Keratinocyte (primary cell): ENCODE measurements at regions not wholly inside any gene's neighbourhood (a gene's known extent, or its start where the extent isn't known, plus 50 kb on each side); places are given as distances from the start of the nearest gene placed in this dataset.

Experiments
- DNase-seq: peaks from one replicate; pipeline ENCODE4 v3.0.0-alpha.2; 2011; ENCODE audit warnings: low read depth, missing footprints, low spot score
- FAIRE-seq: peaks from 2 replicates; lab custom pipeline; 2011; peaks lifted over from hg19 to GRCh38; lab: Jason Lieb, UNC
- H2AFZ ChIP-seq: 2 replicates; pipeline ENCODE4 v1.6.0; 2012; ENCODE audit warnings: low read length, control low read depth, inconsistent platforms; ENCODE audit not compliant: control insufficient read depth
- H3K27ac ChIP-seq: 2 replicates; pipeline ENCODE4 v1.5.1; 2011; ENCODE audit warnings: low read length; ENCODE audit not compliant: control insufficient read depth, insufficient read depth
- H3K27me3 ChIP-seq: 3 replicates; pipeline ENCODE4 v1.6.0; 2011; ENCODE audit warnings: low read length; ENCODE audit not compliant: control insufficient read depth, insufficient read depth; ENCODE audit errors: extremely low read depth
- H3K36me3 ChIP-seq, 2 experiments: 2 replicates in 1 of 2; 3 replicates in 1 of 2; pipeline ENCODE4 v1.5.1; 2011; ENCODE audit warnings: low read length in 2 of 2, mild to moderate bottlenecking in 1 of 2; ENCODE audit not compliant: control insufficient read depth in 2 of 2, insufficient read depth in 2 of 2; ENCODE audit errors: extremely low read depth in 1 of 2
- H3K4me1 ChIP-seq: 3 replicates; pipeline ENCODE4 v1.5.1; 2011; ENCODE audit warnings: low read length; ENCODE audit not compliant: control insufficient read depth, insufficient read depth; ENCODE audit errors: extremely low read depth
- H3K4me2 ChIP-seq: 3 replicates; pipeline ENCODE4 v1.6.0; 2011; ENCODE audit warnings: low read depth, low read length; ENCODE audit not compliant: control insufficient read depth, insufficient read depth; ENCODE audit errors: extremely low read depth
- H3K4me3 ChIP-seq, 3 experiments: fragments of 200-600 bp in 1 of 3; sonication (generic) in 1 of 3; 2 replicates in 2 of 3; 3 replicates in 1 of 3; pipeline ENCODE4 v1.5.1; 2011 to 2016; ENCODE audit warnings: low read length in 3 of 3, mild to moderate bottlenecking in 3 of 3, control low read depth in 2 of 3, inconsistent platforms in 1 of 3, low read depth in 1 of 3, mixed read lengths in 1 of 3, mixed run types in 1 of 3, moderate library complexity in 1 of 3; ENCODE audit not compliant: control insufficient read depth in 2 of 3, insufficient read depth in 2 of 3; ENCODE audit errors: extremely low read depth in 1 of 3
- H3K79me2 ChIP-seq: 2 replicates; pipeline ENCODE4 v1.6.0; 2012; ENCODE audit warnings: low read length; ENCODE audit not compliant: control insufficient read depth, insufficient read depth
- H3K9ac ChIP-seq: 3 replicates; pipeline ENCODE4 v1.6.0; 2011; ENCODE audit warnings: low read length; ENCODE audit not compliant: control insufficient read depth, insufficient read depth; ENCODE audit errors: extremely low read depth
- H3K9me1 ChIP-seq: 3 replicates; pipeline ENCODE4 v1.6.0; 2011; ENCODE audit warnings: low read length; ENCODE audit not compliant: control insufficient read depth, insufficient read depth; ENCODE audit errors: extremely low read depth
- H3K9me3 ChIP-seq: 2 replicates; pipeline ENCODE4 v1.5.1; 2012; ENCODE audit warnings: low read depth, low read length; ENCODE audit not compliant: control insufficient read depth
- H4K20me1 ChIP-seq: 3 replicates; pipeline ENCODE4 v1.6.0; 2011; ENCODE audit warnings: low read length; ENCODE audit not compliant: control insufficient read depth, insufficient read depth; ENCODE audit errors: extremely low read depth
- EZH2 ChIP-seq: IDR thresholded peaks from one replicate; pipeline ENCODE4 v1.6.1; 2012; ENCODE audit warnings: inconsistent platforms, mild to moderate bottlenecking, low read length, moderate library complexity
- dilution Hi-C: fragments of 300-500 bp; cut with MboI; formaldehyde crosslinking; loops from one replicate; pipeline ENCODE4 v1.7.0; 2020; ENCODE audit warnings: low sequenced_read_pairs; ENCODE audit not compliant: extremely low pct_ligation_motif_present
- TF ChIP-seq, protein P1 (sequence below), 3 experiments: IDR thresholded peaks in 1 of 3; conservative IDR thresholded peaks in 1 of 3; optimal IDR thresholded peaks in 1 of 3; 2 replicates in 2 of 3; 3 replicates in 1 of 3; pipeline versions ENCODE3 to v1.5.1; 2011; ENCODE audit warnings: low read length in 3 of 3, mild to moderate bottlenecking in 3 of 3, moderate library complexity in 2 of 3, control low read depth in 1 of 3, inconsistent platforms in 1 of 3; ENCODE audit not compliant: insufficient read depth in 2 of 3; ENCODE audit errors: extremely low read depth in 1 of 3

DNA sequence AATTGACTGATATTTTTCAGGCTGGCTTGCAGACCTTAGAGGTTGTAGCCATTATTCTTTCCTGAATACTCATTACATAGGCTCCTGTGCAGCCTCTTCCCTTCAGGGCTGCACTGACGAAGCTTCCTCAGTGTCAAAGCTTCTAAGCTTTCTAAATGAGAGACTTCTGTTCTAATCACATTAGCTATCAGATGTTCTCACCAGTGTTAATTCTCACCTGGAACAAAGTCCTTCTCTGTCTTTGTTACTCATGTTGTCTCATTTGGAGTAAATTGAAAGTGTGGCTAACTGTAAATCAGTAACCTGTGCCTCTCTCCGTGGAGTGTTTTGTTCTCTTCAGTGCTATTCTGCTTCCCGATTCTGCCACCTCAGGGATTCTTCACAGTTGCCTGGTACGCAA is 76.9 kb downstream of the MC4R start:
- H3K9me1 ChIP-seq, result no peaks in the 10 kb centered on the region
- no peak overlapping the region for H2AFZ ChIP-seq
- H3K4me2 ChIP-seq, result no peak overlapping the region
- H3K27me3 ChIP-seq, result no peaks in the 10 kb centered on the region
- FAIRE-seq (no peak), DNase-seq (no peak)
- H3K9ac ChIP-seq, result no peak overlapping the region
- no peaks in the 10 kb centered on the region for H3K36me3 ChIP-seq
- H3K79me2 ChIP-seq, result no peaks in the 10 kb centered on the region
- no peaks in the 10 kb centered on the region for H3K9me3 ChIP-seq
- dilution Hi-C loops, result no loop called here
- H4K20me1 ChIP-seq, result no peaks in the 10 kb centered on the region
- H3K4me3 ChIP-seq, result no peak overlapping the region
- no peak overlapping the region for H3K27ac ChIP-seq
- no peak for TF ChIP-seq EZH2
- TF ChIP-seq, protein P1, sequence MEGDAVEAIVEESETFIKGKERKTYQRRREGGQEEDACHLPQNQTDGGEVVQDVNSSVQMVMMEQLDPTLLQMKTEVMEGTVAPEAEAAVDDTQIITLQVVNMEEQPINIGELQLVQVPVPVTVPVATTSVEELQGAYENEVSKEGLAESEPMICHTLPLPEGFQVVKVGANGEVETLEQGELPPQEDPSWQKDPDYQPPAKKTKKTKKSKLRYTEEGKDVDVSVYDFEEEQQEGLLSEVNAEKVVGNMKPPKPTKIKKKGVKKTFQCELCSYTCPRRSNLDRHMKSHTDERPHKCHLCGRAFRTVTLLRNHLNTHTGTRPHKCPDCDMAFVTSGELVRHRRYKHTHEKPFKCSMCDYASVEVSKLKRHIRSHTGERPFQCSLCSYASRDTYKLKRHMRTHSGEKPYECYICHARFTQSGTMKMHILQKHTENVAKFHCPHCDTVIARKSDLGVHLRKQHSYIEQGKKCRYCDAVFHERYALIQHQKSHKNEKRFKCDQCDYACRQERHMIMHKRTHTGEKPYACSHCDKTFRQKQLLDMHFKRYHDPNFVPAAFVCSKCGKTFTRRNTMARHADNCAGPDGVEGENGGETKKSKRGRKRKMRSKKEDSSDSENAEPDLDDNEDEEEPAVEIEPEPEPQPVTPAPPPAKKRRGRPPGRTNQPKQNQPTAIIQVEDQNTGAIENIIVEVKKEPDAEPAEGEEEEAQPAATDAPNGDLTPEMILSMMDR (optimal IDR thresholded peaks at IDR 0.05 in 1 of 3, IDR thresholded peaks at IDR 0.05 in 1 of 3, conservative IDR thresholded peaks at IDR 0.05 in 1 of 3; ENCODE audit: extremely low read depth in 1 of 3, insufficient read depth in 2 of 3, low read length in 3 of 3), result no peak
- H3K4me1 ChIP-seq, result no peaks in the 10 kb centered on the region

GRCh38 chr18:60292186-60292585 is 80.4 kb downstream of the MC4R start:
- H3K9me1 ChIP-seq, result no peaks in the 10 kb centered on the region
- no peak for TF ChIP-seq EZH2
- TF ChIP-seq, protein P1 (optimal IDR thresholded peaks at IDR 0.05 in 1 of 3, IDR thresholded peaks at IDR 0.05 in 1 of 3, conservative IDR thresholded peaks at IDR 0.05 in 1 of 3; ENCODE audit: extremely low read depth in 1 of 3, insufficient read depth in 2 of 3, low read length in 3 of 3), result no peak
- no peaks in the 10 kb centered on the region for H3K4me1 ChIP-seq
- dilution Hi-C loops, result no loop called here
- H3K4me2 ChIP-seq, result no peak overlapping the region
- FAIRE-seq (no peak), DNase-seq (no peak)
- H2AFZ ChIP-seq, result no peak overlapping the region
- H3K9ac ChIP-seq, result no peak overlapping the region
- H3K36me3 ChIP-seq, result no peaks in the 10 kb centered on the region
- H3K79me2 ChIP-seq, result no peaks in the 10 kb centered on the region
- H4K20me1 ChIP-seq, result no peaks in the 10 kb centered on the region
- no peaks in the 10 kb centered on the region for H3K9me3 ChIP-seq
- no peak overlapping the region for H3K4me3 ChIP-seq
- no peaks in the 10 kb centered on the region for H3K27me3 ChIP-seq
- no peak overlapping the region for H3K27ac ChIP-seq
